IgD-negative memory B cell (primary cell): ENCODE measurements at regions not wholly inside any gene's neighbourhood (a gene's known extent, or its start where the extent isn't known, plus 50 kb on each side); places are given as distances from the start of the nearest gene placed in this dataset.

Experiments used
- H3K27ac Mint-ChIP-seq, 3 donors: one replicate each; pipeline ENCODE4 v1.8.0; 2020 to 2022; ENCODE audit warnings: mild to moderate bottlenecking in 3 of 3, mixed read lengths in 3 of 3, moderate library complexity in 1 of 3
- H3K27me3 Mint-ChIP-seq: one replicate; pipeline ENCODE4 v1.8.0; 2021; ENCODE audit warnings: mixed read lengths
- H3K36me3 Mint-ChIP-seq: one replicate; pipeline ENCODE4 v1.8.0; 2020; ENCODE audit warnings: mild to moderate bottlenecking, mixed read lengths
- H3K4me1 Mint-ChIP-seq, 3 donors: one replicate each; pipeline ENCODE4 v1.8.0; 2020 to 2022; ENCODE audit warnings: mixed read lengths in 3 of 3, mild to moderate bottlenecking in 1 of 3
- H3K4me3 Mint-ChIP-seq, 4 donors: one replicate each; pipeline ENCODE4 v1.8.0; 2020 to 2022; ENCODE audit warnings: mild to moderate bottlenecking in 4 of 4, mixed read lengths in 4 of 4, moderate library complexity in 3 of 4
- H3K9me3 Mint-ChIP-seq, 3 donors: one replicate each; pipeline ENCODE4 v1.8.0; 2020 to 2021; ENCODE audit warnings: mixed read lengths in 3 of 3, mild to moderate bottlenecking in 1 of 3

GRCh38 chr7:57370066-57370738, 79.8 kb upstream of the ZNF716 start:
- Mint-ChIP-seq H3K9me3 (peaks cover 10 to 26% (median 21%) of the 10 kb centered on the region in 3 donors), H3K4me3 (no peak overlapping the region), H3K27ac (no peak overlapping the region), H3K4me1 (no peaks in the 10 kb centered on the region), H3K27me3 (no peaks in the 10 kb centered on the region), H3K36me3 (no peaks in the 10 kb centered on the region)

- no peaks in the 10 kb centered on the region for H3K4me1 Mint-ChIP-seq
- no peak overlapping the region for H3K4me3 Mint-ChIP-seq
- peaks cover 11 to 26% (median 20%) of the 10 kb centered on the region in 3 donors for H3K9me3 Mint-ChIP-seq
- H3K27me3 Mint-ChIP-seq, result no peaks in the 10 kb centered on the region
- H3K36me3 Mint-ChIP-seq, result no peaks in the 10 kb centered on the region
- H3K27ac Mint-ChIP-seq, result no peak overlapping the region
These were observed 79.3 kb upstream of the ZNF716 start for GRCh38 chr7:57370739-57371098.

- H3K27ac Mint-ChIP-seq, result no peak overlapping the region
- no peak overlapping the region for H3K4me3 Mint-ChIP-seq
- H3K4me1 Mint-ChIP-seq, result no peaks in the 10 kb centered on the region
- H3K9me3 Mint-ChIP-seq, result peaks cover 13 to 22% (median 14%) of the 10 kb centered on the region in 3 donors
- no peaks in the 10 kb centered on the region for H3K36me3 Mint-ChIP-seq
- no peaks in the 10 kb centered on the region for H3K27me3 Mint-ChIP-seq
These were observed 74.2 kb upstream of the ZNF716 start for GRCh38 chr7:57375783-57376182.

- Mint-ChIP-seq H3K4me1 (no peaks in the 10 kb centered on the region), H3K36me3 (no peaks in the 10 kb centered on the region), H3K4me3 (no peak overlapping the region), H3K27me3 (no peaks in the 10 kb centered on the region), H3K9me3 (peaks cover 5 to 11% (median 7%) of the 10 kb centered on the region in 3 donors), H3K27ac (peak overlapping the region in 1 of 3 donors; percentile 35)
These were observed 68.4 kb upstream of the ZNF716 start for GRCh38 chr7:57381581-57381980.

GRCh38 chr7:57384380-57384779, 65.6 kb upstream of the ZNF716 start:
- H3K9me3 Mint-ChIP-seq, result peaks cover 4 to 9% (median 8%) of the 10 kb centered on the region in 3 donors

GRCh38 chr7:57385668-57386067, 64.3 kb upstream of the ZNF716 start:
- Mint-ChIP-seq H3K9me3 (peaks cover 4 to 13% (median 8%) of the 10 kb centered on the region in 3 donors), H3K4me3 (no peak overlapping the region), H3K4me1 (no peaks in the 10 kb centered on the region), H3K27ac (peak overlapping the region in 1 of 3 donors; percentile 35), H3K27me3 (no peaks in the 10 kb centered on the region), H3K36me3 (no peaks in the 10 kb centered on the region)

More at GRCh38 chr7:57384380-57384779, 65.6 kb upstream of the ZNF716 start:
- H3K4me1 Mint-ChIP-seq, result no peaks in the 10 kb centered on the region
- H3K27me3 Mint-ChIP-seq, result no peaks in the 10 kb centered on the region
- H3K4me3 Mint-ChIP-seq, result no peak overlapping the region
- H3K36me3 Mint-ChIP-seq, result no peaks in the 10 kb centered on the region
- no peak overlapping the region for H3K27ac Mint-ChIP-seq

- H3K4me3 Mint-ChIP-seq, result no peak overlapping the region
- no peaks in the 10 kb centered on the region for H3K36me3 Mint-ChIP-seq
- no peaks in the 10 kb centered on the region for H3K4me1 Mint-ChIP-seq
- no peaks in the 10 kb centered on the region for H3K27me3 Mint-ChIP-seq
- H3K9me3 Mint-ChIP-seq, result peaks cover 4 to 15% (median 5%) of the 10 kb centered on the region in 3 donors
- H3K27ac Mint-ChIP-seq, result no peak overlapping the region
These were observed 61.2 kb upstream of the ZNF716 start for GRCh38 chr7:57388761-57389160.

- Mint-ChIP-seq H3K36me3 (no peaks in the 10 kb centered on the region), H3K9me3 (peaks cover 5 to 19% (median 8%) of the 10 kb centered on the region in 3 donors), H3K27me3 (no peaks in the 10 kb centered on the region), H3K4me3 (no peak overlapping the region), H3K4me1 (no peaks in the 10 kb centered on the region), H3K27ac (no peak overlapping the region)
These were observed 51.4 kb upstream of the ZNF716 start for GRCh38 chr7:57398548-57398947.

- Mint-ChIP-seq H3K4me1 (no peaks in the 10 kb centered on the region), H3K9me3 (peaks cover 2 to 22% (median 12%) of the 10 kb centered on the region in 3 donors), H3K27ac (no peak overlapping the region), H3K27me3 (no peaks in the 10 kb centered on the region), H3K36me3 (peaks cover 2% of the 10 kb centered on the region), H3K4me3 (no peak overlapping the region)
These were observed 50.6 kb upstream of the ZNF716 start for GRCh38 chr7:57399251-57399940.

GRCh38 chr7:57399972-57400371, 50.0 kb upstream of the ZNF716 start:
- H3K36me3 Mint-ChIP-seq, result peaks cover 2% of the 10 kb centered on the region
- H3K4me1 Mint-ChIP-seq, result no peaks in the 10 kb centered on the region
- H3K9me3 Mint-ChIP-seq, result peaks cover 2 to 16% (median 12%) of the 10 kb centered on the region in 3 donors
- no peaks in the 10 kb centered on the region for H3K27me3 Mint-ChIP-seq
- H3K27ac Mint-ChIP-seq, result no peak overlapping the region
- H3K4me3 Mint-ChIP-seq, result no peak overlapping the region
